ENCODE measurements at regions not wholly inside any gene's neighbourhood (a gene's known extent, or its start where the extent isn't known, plus 50 kb on each side); places are given as distances from the start of the nearest gene placed in this dataset.

DNA sequence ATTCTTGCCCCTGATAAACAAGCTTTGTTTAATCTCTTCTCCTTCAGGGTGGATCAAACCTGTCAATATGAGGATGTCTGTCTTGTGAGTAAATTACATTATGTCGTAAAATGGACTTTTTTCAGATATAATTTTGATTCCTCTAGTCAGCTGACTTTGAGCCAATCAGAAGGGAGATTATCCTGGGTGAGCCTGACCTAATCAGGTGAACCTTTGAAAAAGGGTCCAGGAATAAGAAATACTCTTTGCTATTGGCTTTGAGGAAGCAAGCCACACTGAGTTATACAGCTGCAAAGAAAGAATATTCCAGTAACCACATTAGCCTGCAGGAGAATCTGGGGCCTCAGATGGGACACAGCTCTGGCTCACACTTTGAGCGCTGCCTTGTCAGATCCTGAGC, 304.3 kb upstream of the ARRDC3 start:
- H3K4me3 ChIP-seq (ENCODE audit: low read depth, low read length): no peak overlapping the region
- DNase-seq (ENCODE audit: low read depth): no peak
- TF ChIP-seq, protein P1, sequence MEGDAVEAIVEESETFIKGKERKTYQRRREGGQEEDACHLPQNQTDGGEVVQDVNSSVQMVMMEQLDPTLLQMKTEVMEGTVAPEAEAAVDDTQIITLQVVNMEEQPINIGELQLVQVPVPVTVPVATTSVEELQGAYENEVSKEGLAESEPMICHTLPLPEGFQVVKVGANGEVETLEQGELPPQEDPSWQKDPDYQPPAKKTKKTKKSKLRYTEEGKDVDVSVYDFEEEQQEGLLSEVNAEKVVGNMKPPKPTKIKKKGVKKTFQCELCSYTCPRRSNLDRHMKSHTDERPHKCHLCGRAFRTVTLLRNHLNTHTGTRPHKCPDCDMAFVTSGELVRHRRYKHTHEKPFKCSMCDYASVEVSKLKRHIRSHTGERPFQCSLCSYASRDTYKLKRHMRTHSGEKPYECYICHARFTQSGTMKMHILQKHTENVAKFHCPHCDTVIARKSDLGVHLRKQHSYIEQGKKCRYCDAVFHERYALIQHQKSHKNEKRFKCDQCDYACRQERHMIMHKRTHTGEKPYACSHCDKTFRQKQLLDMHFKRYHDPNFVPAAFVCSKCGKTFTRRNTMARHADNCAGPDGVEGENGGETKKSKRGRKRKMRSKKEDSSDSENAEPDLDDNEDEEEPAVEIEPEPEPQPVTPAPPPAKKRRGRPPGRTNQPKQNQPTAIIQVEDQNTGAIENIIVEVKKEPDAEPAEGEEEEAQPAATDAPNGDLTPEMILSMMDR (IDR thresholded peaks at IDR 0.05; ENCODE audit: insufficient read depth, low read depth, low read length): no peak

DNA sequence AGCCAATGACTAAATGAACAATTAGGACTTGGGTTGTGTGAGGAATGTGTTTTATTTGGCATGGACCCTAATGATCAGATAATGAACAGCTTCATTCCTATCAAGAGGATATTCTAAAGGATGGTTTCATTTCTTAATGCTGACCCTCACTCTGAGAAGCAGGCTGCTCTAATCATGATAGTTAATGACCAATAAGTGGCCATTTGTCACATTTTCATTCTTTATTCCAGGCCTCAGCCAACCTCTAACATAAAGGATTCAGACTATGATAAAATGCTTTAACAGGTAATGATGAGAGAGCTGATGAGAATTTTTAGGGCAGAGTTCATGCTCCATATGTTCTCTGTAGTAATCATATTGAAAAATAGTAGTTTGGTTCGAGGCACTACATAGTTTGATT, 301.5 kb upstream of the ARRDC3 start:
- H3K4me3 ChIP-seq (ENCODE audit: low read depth, low read length): no peak overlapping the region
- no peak for DNase-seq (ENCODE audit: low read depth)
- TF ChIP-seq, protein P1 (IDR thresholded peaks at IDR 0.05; ENCODE audit: insufficient read depth, low read depth, low read length): no peak

DNA sequence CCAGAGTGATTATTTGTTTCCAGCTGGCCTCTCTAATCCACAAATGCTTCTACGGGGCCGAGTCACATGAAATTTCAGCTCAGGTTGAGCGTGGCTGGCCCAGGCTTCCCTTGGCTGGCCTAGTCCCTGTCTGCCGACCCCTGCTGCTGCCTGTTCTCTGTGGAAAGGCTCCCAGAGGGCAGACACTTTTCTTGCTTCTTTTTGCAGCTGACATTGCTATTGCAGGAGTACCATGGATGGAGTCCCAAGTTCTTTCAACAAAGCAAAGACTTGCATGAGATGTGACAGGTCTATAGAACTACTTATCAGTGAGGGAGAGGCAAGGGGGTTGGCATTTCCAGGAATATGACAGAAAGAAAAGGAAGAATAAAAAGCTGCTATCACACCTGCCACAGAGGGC, 287.4 kb upstream of the ARRDC3 start:
- no peak for DNase-seq (ENCODE audit: low read depth)
- TF ChIP-seq, protein P1 (IDR thresholded peaks at IDR 0.05; ENCODE audit: insufficient read depth, low read depth, low read length): no peak
- no peak overlapping the region for H3K4me3 ChIP-seq (ENCODE audit: low read depth, low read length)

DNA sequence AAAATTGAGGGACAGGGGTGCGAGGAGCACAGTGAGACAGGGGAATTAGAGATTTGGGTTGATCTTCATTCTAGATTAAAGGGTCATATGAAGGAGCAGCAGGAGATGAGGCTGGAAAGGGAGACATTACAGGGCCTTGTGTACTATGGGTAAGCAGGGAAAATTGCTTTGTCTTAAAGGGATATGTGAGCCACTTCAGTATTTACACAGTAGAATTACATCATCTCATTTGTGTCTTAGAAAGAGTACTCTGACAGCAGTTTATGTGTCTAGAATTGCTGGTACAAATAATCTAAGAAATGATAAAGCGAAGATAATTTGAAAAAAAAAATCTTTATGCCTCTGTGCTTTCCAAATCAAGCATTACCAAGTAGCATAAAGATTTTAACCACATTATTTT, 287.0 kb upstream of the ARRDC3 start:
- no peak for DNase-seq (ENCODE audit: low read depth)
- H3K4me3 ChIP-seq (ENCODE audit: low read depth, low read length): no peak overlapping the region
- TF ChIP-seq, protein P1 (IDR thresholded peaks at IDR 0.05; ENCODE audit: insufficient read depth, low read depth, low read length): no peak

DNA sequence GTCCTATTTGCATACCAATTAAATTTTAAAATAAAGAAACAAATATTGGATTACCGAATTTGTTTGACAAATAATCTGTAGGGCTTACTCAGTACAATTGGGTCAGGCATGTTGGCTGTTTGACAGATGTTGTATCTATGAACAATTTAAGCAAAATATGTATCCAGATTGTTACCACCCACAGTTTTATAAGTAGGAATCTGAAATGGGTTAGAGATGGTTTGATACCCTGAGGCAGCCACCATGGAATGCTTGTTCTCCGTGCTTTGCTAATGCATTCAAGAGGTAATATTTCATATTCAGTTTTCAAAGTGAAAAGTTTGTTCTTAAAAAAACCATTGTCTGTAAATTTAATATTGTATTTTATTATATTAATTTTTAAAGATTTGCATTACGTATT, 285.1 kb upstream of the ARRDC3 start:
- no peak overlapping the region for H3K4me3 ChIP-seq (ENCODE audit: low read depth, low read length)
- TF ChIP-seq, protein P1 (IDR thresholded peaks at IDR 0.05; ENCODE audit: insufficient read depth, low read depth, low read length): no peak
- no peak for DNase-seq (ENCODE audit: low read depth)

DNA sequence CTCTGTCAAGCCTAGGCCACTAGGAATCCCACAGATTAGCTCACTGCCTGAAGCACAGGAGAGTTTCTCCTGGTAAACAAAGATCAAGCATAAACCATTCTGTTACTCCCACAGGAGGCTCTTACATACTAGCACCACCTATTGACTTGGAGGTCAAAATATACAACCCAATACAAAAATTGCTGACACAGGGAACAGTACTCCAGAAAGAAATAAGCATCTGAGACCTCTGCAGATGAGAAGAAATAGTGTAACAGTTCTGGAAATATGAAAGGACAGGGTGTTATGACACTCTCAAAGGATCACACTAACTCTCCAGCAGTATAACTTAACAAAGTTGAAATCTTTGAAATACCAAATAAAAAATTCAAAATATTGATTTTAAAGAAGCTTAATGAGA, 269.6 kb upstream of the ARRDC3 start:
- TF ChIP-seq, protein P1 (IDR thresholded peaks at IDR 0.05; ENCODE audit: insufficient read depth, low read depth, low read length): no peak
- DNase-seq (ENCODE audit: low read depth): no peak
- H3K4me3 ChIP-seq (ENCODE audit: low read depth, low read length): no peak overlapping the region

DNA sequence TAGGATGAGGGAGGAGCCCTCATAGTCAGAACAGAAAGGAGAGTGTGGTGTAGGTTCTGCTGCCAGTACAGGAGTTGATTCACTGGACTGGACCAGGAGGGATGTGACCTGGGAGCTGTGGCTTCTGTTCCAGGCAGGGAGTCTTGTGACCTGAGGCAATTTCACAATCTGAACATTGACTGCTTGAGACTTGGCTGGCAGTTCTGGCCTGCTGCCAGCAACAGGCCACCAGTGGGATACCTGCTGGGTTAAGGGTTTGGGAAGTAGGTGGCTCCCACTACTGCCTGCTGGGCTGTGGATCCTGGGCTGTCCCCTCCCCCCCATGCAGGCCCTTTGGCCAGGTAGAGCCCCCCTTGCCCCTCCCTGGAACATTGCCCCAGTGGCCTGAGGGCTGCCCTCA, 268.6 kb upstream of the ARRDC3 start:
- DNase-seq (ENCODE audit: low read depth): no peak
- TF ChIP-seq, protein P1 (IDR thresholded peaks at IDR 0.05; ENCODE audit: insufficient read depth, low read depth, low read length): no peak
- H3K4me3 ChIP-seq (ENCODE audit: low read depth, low read length): no peak overlapping the region
